ENCODE measurements at regions not wholly inside any gene's neighbourhood (a gene's known extent, or its start where the extent isn't known, plus 50 kb on each side); places are given as distances from the start of the nearest gene placed in this dataset.

GRCh38 chr10:118173296-118173695 is 126.6 kb upstream of the RAB11FIP2 start:
- TF ChIP-seq CTCF (optimal IDR thresholded peaks at IDR 0.05 in 1 of 3, IDR thresholded peaks at IDR 0.05 in 1 of 3, conservative IDR thresholded peaks at IDR 0.05 in 1 of 3; ENCODE audit: extremely low read depth in 1 of 3, insufficient read depth in 2 of 3, low read length in 3 of 3) (no peak), EZH2 (IDR thresholded peaks at IDR 0.05; ENCODE audit: low read length) (no peak)

Measured in keratinocyte (primary cell).